GM18511 (cell line): ENCODE measurements at regions not wholly inside any gene's neighbourhood (a gene's known extent, or its start where the extent isn't known, plus 50 kb on each side); places are given as distances from the start of the nearest gene placed in this dataset.

Experiments used
- ATAC-seq: cut with Tn5 transposase; IDR thresholded peaks from one replicate; pipeline ENCODE4 v1.9.1; 2021; ENCODE audit warnings: mild to moderate bottlenecking, moderate library complexity; ENCODE audit not compliant: unreplicated experiment

GRCh38 chr5:135236228-135236907 is 162.7 kb downstream of the MACROH2A1 start:
- no peak for ATAC-seq

GRCh38 chr5:135235551-135236227 is 163.3 kb downstream of the MACROH2A1 start:
- no peak for ATAC-seq

- no peak for ATAC-seq
These were observed 164.2 kb downstream of the MACROH2A1 start for GRCh38 chr5:135234666-135235401.

- no peak for ATAC-seq
These were observed 164.8 kb downstream of the MACROH2A1 start for GRCh38 chr5:135234242-135234641.

GRCh38 chr5:135233477-135233876 is 165.6 kb downstream of the MACROH2A1 start:
- ATAC-seq, result no peak

GRCh38 chr5:135232958-135233357 is 166.1 kb downstream of the MACROH2A1 start:
- ATAC-seq, result no peak

- ATAC-seq, result no peak
These were observed 167.7 kb downstream of the MACROH2A1 start for GRCh38 chr5:135231289-135231688.

- no peak for ATAC-seq
These were observed 168.6 kb downstream of the MACROH2A1 start for GRCh38 chr5:135230251-135230925.

- no peak for ATAC-seq
These were observed 169.3 kb downstream of the MACROH2A1 start for GRCh38 chr5:135229679-135230132.

GRCh38 chr5:135229122-135229521 is 169.9 kb downstream of the MACROH2A1 start:
- no peak for ATAC-seq

- ATAC-seq, result no peak
These were observed 170.8 kb downstream of the MACROH2A1 start for GRCh38 chr5:135228222-135228621.

GRCh38 chr5:135227064-135228022 is 171.7 kb downstream of the MACROH2A1 start:
- no peak for ATAC-seq

- no peak for ATAC-seq
These were observed 173.0 kb downstream of the MACROH2A1 start for GRCh38 chr5:135225856-135226560.

- no peak for ATAC-seq
These were observed 175.0 kb downstream of the MACROH2A1 start for GRCh38 chr5:135223891-135224625.

- no peak for ATAC-seq
These were observed 175.6 kb downstream of the MACROH2A1 start for GRCh38 chr5:135223404-135223803.

- ATAC-seq, result no peak
These were observed 176.3 kb downstream of the MACROH2A1 start for GRCh38 chr5:135222771-135223170.

- no peak for ATAC-seq
These were observed 176.8 kb downstream of the MACROH2A1 start for GRCh38 chr5:135222171-135222681.

- no peak for ATAC-seq
These were observed 177.3 kb downstream of the MACROH2A1 start for GRCh38 chr5:135221696-135222095.

GRCh38 chr5:135221187-135221473 is 177.9 kb downstream of the MACROH2A1 start:
- no peak for ATAC-seq
